ENCODE measurements at regions not wholly inside any gene's neighbourhood (a gene's known extent, or its start where the extent isn't known, plus 50 kb on each side); places are given as distances from the start of the nearest gene placed in this dataset.

- DNase-seq (ENCODE audit: low spot score), result no peak
Observed at GRCh38 chr4:180706766-180707165, 1536.4 kb upstream of the TENM3 start.

GRCh38 chr4:180710628-180711337 is 1532.4 kb upstream of the TENM3 start:
- no peak for DNase-seq (ENCODE audit: low spot score)

- no peak for DNase-seq (ENCODE audit: low spot score)
Observed at GRCh38 chr4:180717451-180718033, 1525.7 kb upstream of the TENM3 start.

- DNase-seq (ENCODE audit: low spot score), result no peak
Observed at GRCh38 chr4:180721356-180721755, 1521.8 kb upstream of the TENM3 start.

GRCh38 chr4:180726611-180727010 is 1516.6 kb upstream of the TENM3 start:
- no peak for DNase-seq (ENCODE audit: low spot score)

GRCh38 chr4:180727478-180727877 is 1515.7 kb upstream of the TENM3 start:
- DNase-seq (ENCODE audit: low spot score), result no peak

DNA sequence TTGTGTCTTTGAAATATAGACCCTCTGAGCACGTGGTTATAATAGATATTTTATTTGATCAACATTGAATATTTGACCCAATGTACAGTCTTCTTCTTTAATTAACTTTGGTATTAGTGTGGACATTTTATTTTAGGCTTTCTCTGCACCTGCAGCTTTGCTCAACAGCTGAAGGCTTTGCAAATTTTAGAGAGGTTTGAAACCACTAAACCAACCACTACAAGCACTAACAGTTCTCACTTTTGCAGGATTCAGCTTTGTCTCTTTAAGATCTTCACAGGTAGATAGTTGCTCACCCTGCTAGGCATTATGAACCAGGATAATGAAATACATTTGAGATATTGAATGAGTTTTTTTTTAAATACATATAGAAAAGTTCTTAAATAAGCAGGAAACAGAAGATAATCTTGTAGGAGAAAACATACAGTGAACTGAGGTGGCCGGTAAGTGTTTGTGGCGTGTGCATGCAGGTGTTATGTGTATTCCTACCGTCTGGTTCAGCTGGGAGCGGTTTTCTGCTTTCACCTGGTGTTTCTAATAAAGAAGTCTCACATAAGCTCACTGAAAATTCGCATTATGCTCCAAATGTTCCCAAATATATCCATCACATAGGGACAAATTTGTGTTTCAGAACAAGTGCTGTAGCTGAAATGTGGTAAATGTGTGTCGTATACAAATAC is 1508.3 kb upstream of the TENM3 start:
- no peak for DNase-seq (ENCODE audit: low spot score)

DNA sequence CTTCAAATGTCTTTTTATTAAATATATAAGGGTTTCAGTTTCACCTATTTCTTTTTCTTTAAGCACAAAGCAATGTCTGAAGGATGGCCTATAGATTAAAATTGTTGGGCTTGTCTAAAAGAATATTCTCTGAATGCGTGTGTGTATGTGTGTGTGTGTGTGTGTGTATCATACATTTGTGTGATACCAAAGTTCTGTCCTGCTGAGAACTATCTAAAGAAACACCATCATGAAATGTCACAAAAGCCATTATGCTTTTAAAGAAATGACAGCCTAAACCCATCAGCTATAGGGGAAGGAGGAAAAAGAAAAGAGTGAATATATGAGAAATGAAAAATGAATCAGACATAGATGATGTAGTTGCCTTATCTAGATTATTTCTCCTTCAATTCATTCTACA is 1501.5 kb upstream of the TENM3 start:
- DNase-seq (ENCODE audit: low spot score), result no peak

DNA sequence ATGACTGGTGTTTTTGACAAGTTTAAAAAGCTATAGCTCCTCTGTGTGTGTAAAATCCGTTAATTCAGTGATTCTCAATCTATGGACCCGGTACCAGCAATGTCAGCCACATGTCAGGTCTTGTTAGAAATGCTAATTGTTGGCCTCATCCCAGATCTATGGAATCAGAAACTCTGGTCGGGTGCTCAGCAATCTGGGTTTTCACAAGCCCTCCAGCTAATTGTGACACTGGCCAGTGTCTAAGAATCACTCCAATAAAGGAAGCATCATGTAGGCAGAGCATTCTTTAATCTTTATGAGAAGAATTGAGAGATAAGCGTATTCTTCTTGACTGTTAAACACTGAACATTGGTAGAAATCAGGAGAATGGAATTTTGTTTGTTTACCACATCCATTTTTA is 1498.2 kb upstream of the TENM3 start:
- DNase-seq (ENCODE audit: low spot score), result no peak

DNA sequence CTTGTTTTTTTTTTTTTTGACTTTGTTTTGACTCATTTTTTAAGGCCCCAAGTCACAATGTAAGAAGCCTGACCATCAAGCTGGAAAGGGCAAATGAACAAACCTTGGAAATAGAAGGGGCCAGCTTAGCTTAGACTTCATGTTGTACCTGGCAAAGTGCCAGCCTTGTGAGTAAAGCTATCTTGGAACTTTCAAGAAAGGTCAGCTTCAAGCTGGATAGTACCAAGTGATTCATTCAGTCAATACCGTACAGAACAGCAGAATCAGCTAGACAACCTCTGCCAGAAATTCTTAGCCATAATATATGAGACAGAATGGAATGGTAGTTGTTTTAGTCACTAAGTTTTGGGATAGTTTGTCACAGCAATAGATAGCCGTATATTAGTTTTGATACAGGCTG is 1492.2 kb upstream of the TENM3 start:
- DNase-seq (ENCODE audit: low spot score), result no peak

- no peak for DNase-seq (ENCODE audit: low spot score)
Observed at GRCh38 chr4:180757927-180758326, 1485.3 kb upstream of the TENM3 start.

GRCh38 chr4:180766045-180766444 is 1477.2 kb upstream of the TENM3 start:
- DNase-seq (ENCODE audit: low spot score), result no peak

- DNase-seq (ENCODE audit: low spot score), result no peak
Observed at GRCh38 chr4:180766944-180767729, 1476.1 kb upstream of the TENM3 start.

- DNase-seq (ENCODE audit: low spot score), result no peak
Observed at GRCh38 chr4:180768610-180769009, 1474.6 kb upstream of the TENM3 start.

DNA sequence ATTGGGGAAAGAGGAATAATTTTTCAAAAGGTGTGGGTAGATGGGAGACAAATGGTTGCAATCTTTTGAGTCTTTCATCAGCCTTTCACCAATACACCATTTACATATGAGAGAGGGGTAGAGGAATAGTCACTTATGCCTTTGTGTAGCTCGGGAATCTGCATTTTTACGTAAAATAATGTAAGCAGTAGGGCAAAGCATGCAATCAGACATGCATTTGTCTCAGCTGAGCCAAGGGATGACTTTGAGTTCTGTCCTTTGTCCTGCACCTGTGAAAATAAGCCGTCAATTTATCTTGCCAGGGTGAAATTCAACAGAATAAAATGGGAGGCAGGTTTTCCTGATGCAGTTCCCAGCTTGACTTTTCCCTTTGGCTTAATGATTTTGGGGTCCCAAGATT is 1473.4 kb upstream of the TENM3 start:
- DNase-seq (ENCODE audit: low spot score), result no peak

GRCh38 chr4:180770265-180770664 is 1472.9 kb upstream of the TENM3 start:
- DNase-seq (ENCODE audit: low spot score), result no peak

DNA sequence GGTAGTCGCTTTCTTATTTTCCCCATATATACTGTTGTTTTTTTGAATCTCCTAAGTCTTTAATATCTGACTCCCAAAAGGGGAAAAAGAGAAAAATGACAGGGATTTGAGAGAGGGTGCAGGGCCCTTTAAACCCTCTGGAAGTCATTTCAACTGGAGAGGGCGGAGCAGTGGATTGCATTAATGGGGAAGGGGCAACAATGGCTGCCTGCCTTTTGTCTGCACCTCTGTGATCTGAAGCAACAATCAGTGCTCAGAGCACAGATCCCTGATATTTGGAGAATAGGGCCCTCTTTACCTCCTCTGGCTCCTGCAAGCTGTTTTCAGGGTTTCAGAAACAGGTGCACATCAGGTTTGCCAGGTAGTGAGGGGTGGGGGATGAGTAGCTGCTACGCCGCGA is 1458.3 kb upstream of the TENM3 start:
- DNase-seq (ENCODE audit: low spot score), result no peak

GRCh38 chr4:180788729-180789128 is 1454.5 kb upstream of the TENM3 start:
- no peak for DNase-seq (ENCODE audit: low spot score)

DNA sequence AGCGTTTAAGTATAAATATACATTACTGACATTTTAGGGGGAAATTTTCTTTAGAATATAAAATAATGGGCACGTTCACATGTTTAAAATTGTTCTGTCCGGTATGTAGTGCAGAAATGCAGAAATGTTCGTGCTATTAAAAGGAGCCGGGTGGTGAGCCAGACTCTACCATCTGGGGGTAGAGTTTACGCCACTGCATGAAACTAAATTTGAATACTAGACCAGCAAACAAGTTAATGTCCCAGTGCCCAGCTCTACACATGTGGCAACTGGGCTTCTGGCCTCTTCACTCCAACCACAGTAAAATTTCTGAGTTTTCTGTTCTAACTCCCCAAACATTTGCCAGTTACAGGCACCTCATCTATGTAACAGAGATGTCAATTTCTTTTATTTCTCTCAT is 1453.3 kb upstream of the TENM3 start:
- no peak for DNase-seq (ENCODE audit: low spot score)

- no peak for DNase-seq (ENCODE audit: low spot score)
Observed at GRCh38 chr4:180790471-180790870, 1452.7 kb upstream of the TENM3 start.

- no peak for DNase-seq (ENCODE audit: low spot score)
Observed at GRCh38 chr4:180792541-180792940, 1450.7 kb upstream of the TENM3 start.

- DNase-seq (ENCODE audit: low spot score), result no peak
Observed at GRCh38 chr4:180794333-180794732, 1448.9 kb upstream of the TENM3 start.
